H9 (cell line): ENCODE measurements at regions not wholly inside any gene's neighbourhood (a gene's known extent, or its start where the extent isn't known, plus 50 kb on each side); places are given as distances from the start of the nearest gene placed in this dataset.

Source experiments
- DNase-seq: peaks from one replicate; pipeline ENCODE4 v3.0.0-alpha.2; 2017
- H2AFZ ChIP-seq: one replicate; pipeline ENCODE4 v1.6.1; 2013; ENCODE audit warnings: mild to moderate bottlenecking, low read length, control low read depth, moderate library complexity
- H2AK5ac ChIP-seq: 2 replicates; pipeline ENCODE4 v1.6.1; 2013; ENCODE audit warnings: low read length, control low read depth, mixed read lengths; ENCODE audit not compliant: insufficient read length
- H2BK120ac ChIP-seq: one replicate; pipeline ENCODE4 v1.6.1; 2013; ENCODE audit warnings: low read depth, mild to moderate bottlenecking, low read length, control low read depth, inconsistent platforms; ENCODE audit not compliant: poor library complexity, severe bottlenecking
- H2BK12ac ChIP-seq: 2 replicates; pipeline ENCODE4 v1.6.1; 2013; ENCODE audit warnings: low read length, control low read depth, mixed read lengths, low read depth; ENCODE audit not compliant: insufficient read length
- H2BK15ac ChIP-seq: 2 replicates; pipeline ENCODE4 v1.6.1; 2013; ENCODE audit warnings: low read depth, low read length, control low read depth
- H2BK20ac ChIP-seq: one replicate; pipeline ENCODE4 v1.6.1; 2013; ENCODE audit warnings: low read depth, mild to moderate bottlenecking, low read length, control low read depth, inconsistent platforms; ENCODE audit not compliant: poor library complexity, severe bottlenecking
- H2BK5ac ChIP-seq: 2 replicates; pipeline ENCODE4 v1.6.1; 2013; ENCODE audit warnings: low read length, control low read depth, mixed read lengths; ENCODE audit not compliant: insufficient read length
- H3K14ac ChIP-seq: 2 replicates; pipeline ENCODE4 v1.6.1; 2013; ENCODE audit warnings: low read length, control low read depth; ENCODE audit not compliant: insufficient read depth
- H3K18ac ChIP-seq: 2 replicates; pipeline ENCODE4 v1.6.1; 2013; ENCODE audit warnings: low read depth, mild to moderate bottlenecking, mixed read lengths, low read length, control low read depth; ENCODE audit not compliant: insufficient read length
- H3K23ac ChIP-seq: 2 replicates; pipeline ENCODE4 v1.6.1; 2013; ENCODE audit warnings: low read length, control low read depth, mixed read lengths, low read depth; ENCODE audit not compliant: insufficient read length
- H3K23me2 ChIP-seq: 2 replicates; pipeline ENCODE4 v1.6.1; 2013; ENCODE audit warnings: low read depth, mild to moderate bottlenecking, mixed read lengths, low read length, control low read depth; ENCODE audit not compliant: insufficient read length, poor library complexity, severe bottlenecking
- H3K27ac ChIP-seq: 2 replicates; pipeline ENCODE4 v1.5.1; 2013; ENCODE audit warnings: low read length, control low read depth, mixed read lengths, low read depth; ENCODE audit not compliant: insufficient read length
- H3K27me3 ChIP-seq: 2 replicates; pipeline ENCODE4 v1.6.1; 2013; ENCODE audit warnings: low read length, control low read depth, inconsistent platforms; ENCODE audit not compliant: insufficient read depth
- H3K4ac ChIP-seq: 2 replicates; pipeline ENCODE4 v1.6.1; 2013; ENCODE audit warnings: low read depth, mild to moderate bottlenecking, control low read depth, inconsistent platforms, low read length, moderate library complexity
- H3K4me1 ChIP-seq: 2 replicates; pipeline ENCODE4 v1.6.1; 2013; ENCODE audit warnings: low read length, control low read depth, inconsistent platforms; ENCODE audit not compliant: insufficient read depth
- H3K4me2 ChIP-seq: 2 replicates; pipeline ENCODE4 v1.6.1; 2013; ENCODE audit warnings: low read length, control low read depth, mixed read lengths; ENCODE audit not compliant: insufficient read length, insufficient read depth
- H3K56ac ChIP-seq: 2 replicates; pipeline ENCODE4 v1.6.1; 2013; ENCODE audit warnings: low read depth, mild to moderate bottlenecking, mixed read lengths, low read length, control low read depth; ENCODE audit not compliant: insufficient read length
- H3K79me1 ChIP-seq: 2 replicates; pipeline ENCODE4 v1.6.1; 2013; ENCODE audit warnings: low read depth, mild to moderate bottlenecking, moderate library complexity, low read length, control low read depth, inconsistent platforms; ENCODE audit not compliant: insufficient read depth, poor library complexity, severe bottlenecking
- H3K79me2 ChIP-seq: 2 replicates; pipeline ENCODE4 v1.6.1; 2013; ENCODE audit warnings: low read length, control low read depth, inconsistent platforms; ENCODE audit not compliant: insufficient read depth
- H3K9ac ChIP-seq: 2 replicates; pipeline ENCODE4 v1.6.1; 2013; ENCODE audit warnings: low read length, control low read depth, mixed read lengths; ENCODE audit not compliant: insufficient read length; ENCODE audit errors: extremely low read depth
- H3K9me3 ChIP-seq: one replicate; pipeline ENCODE4 v1.6.1; 2013; ENCODE audit warnings: low read depth, low read length, inconsistent platforms; ENCODE audit not compliant: control insufficient read depth
- H3T11ph ChIP-seq: one replicate; pipeline ENCODE4 v1.6.1; 2013; ENCODE audit warnings: mild to moderate bottlenecking, low read length, control low read depth, inconsistent platforms
- H4K20me1 ChIP-seq: one replicate; pipeline ENCODE4 v1.6.1; 2013; ENCODE audit not compliant: control insufficient read depth, insufficient read length, insufficient read depth
- H4K5ac ChIP-seq: 2 replicates; pipeline ENCODE4 v1.6.1; 2013; ENCODE audit warnings: low read depth, mild to moderate bottlenecking, mixed read lengths, low read length, control low read depth; ENCODE audit not compliant: insufficient read length
- H4K8ac ChIP-seq: replicated peaks from 2 replicates; pipeline ENCODE4 v1.6.1; 2013; ENCODE audit warnings: low read length, control low read depth, mixed read lengths, low read depth; ENCODE audit not compliant: insufficient read length
- H4K91ac ChIP-seq: 2 replicates; pipeline ENCODE4 v1.6.1; 2013; ENCODE audit warnings: low read depth, mild to moderate bottlenecking, moderate library complexity, mixed read lengths, low read length, control low read depth; ENCODE audit not compliant: insufficient read length
- H3K27ac Mint-ChIP-seq, 3 experiments: 2 replicates in 2 of 3; 3 replicates in 1 of 3; pipeline ENCODE4 v1.8.0; 2020 to 2021; ENCODE audit warnings: mixed read lengths in 3 of 3, mild to moderate bottlenecking in 1 of 3, moderate library complexity in 1 of 3
- H3K27me3 Mint-ChIP-seq: 2 replicates; pipeline ENCODE4 v1.8.0; 2021; ENCODE audit warnings: low read depth, mild to moderate bottlenecking, moderate library complexity, mixed read lengths
- H3K36me3 Mint-ChIP-seq, 3 experiments: 2 replicates in 2 of 3; 3 replicates in 1 of 3; pipeline ENCODE4 v1.8.0; 2020 to 2021; ENCODE audit warnings: low read depth in 3 of 3, mixed read lengths in 3 of 3; ENCODE audit not compliant: insufficient read depth in 1 of 3
- H3K4me1 Mint-ChIP-seq, 2 experiments: 2 replicates each; pipeline ENCODE4 v1.8.0; 2020; ENCODE audit warnings: mixed read lengths in 2 of 2
- H3K4me3 Mint-ChIP-seq, 2 experiments: 2 replicates in 1 of 2; 3 replicates in 1 of 2; pipeline ENCODE4 v1.8.0; 2020 to 2021; ENCODE audit warnings: mild to moderate bottlenecking in 2 of 2, mixed read lengths in 2 of 2, moderate library complexity in 1 of 2
- H3K9me3 Mint-ChIP-seq, 2 experiments: 2 replicates in 1 of 2; 3 replicates in 1 of 2; pipeline ENCODE4 v1.8.0; 2020; ENCODE audit warnings: mild to moderate bottlenecking in 2 of 2, mixed read lengths in 2 of 2, moderate library complexity in 1 of 2
- CTCF ChIP-seq: fragments of 200-600 bp; sonication (generic); conservative IDR thresholded peaks from 3 replicates; pipeline ENCODE4 v1.8.0; 2021; ENCODE audit warnings: antibody characterized with exemption, mild to moderate bottlenecking
- WGBS: extraction: QIAGEN DNeasy Blood & Tissue Kit; methylation state at CpG from one replicate; pipeline ENCODE4 v1.1.7; 2013; ENCODE audit warnings: missing lambda C conversion rate, low lambda C conversion rate, mixed read lengths; ENCODE audit not compliant: insufficient read length; ENCODE audit errors: extremely low coverage; 5-methylcytosine and 5-hydroxymethylcytosine counted together

GRCh38 chr13:38430796-38431195 is 81.1 kb downstream of the UFM1 start:
- no peak overlapping the region for H3K4me2 ChIP-seq
- no peak overlapping the region for H3T11ph ChIP-seq
- no peak overlapping the region for H2BK12ac ChIP-seq
- Mint-ChIP-seq H3K4me1 (peaks cover 6 to 7% of the 10 kb centered on the region in 2 experiments; a peak in 3 of 4 replicates), H3K9me3 (peaks cover 3 to 7% of the 10 kb centered on the region in 2 experiments; a peak in 4 of 5 replicates), H3K4me3 (no peak overlapping the region), H3K27me3 (no peaks in the 10 kb centered on the region), H3K27ac (no peak overlapping the region), H3K36me3 (no peaks in the 10 kb centered on the region)
- H2BK20ac ChIP-seq, result no peak overlapping the region
- WGBS, result no CpG with 5 or more reads among the region's 1 CpG
- H2AFZ ChIP-seq, result no peak overlapping the region
- H4K91ac ChIP-seq, result no peak overlapping the region
- H2AK5ac ChIP-seq, result no peak overlapping the region
- H3K14ac ChIP-seq, result no peak overlapping the region
- no peak overlapping the region for H3K18ac ChIP-seq
- H3K9ac ChIP-seq, result no peak overlapping the region
- H4K8ac ChIP-seq, result no peak overlapping the region
- H4K20me1 ChIP-seq, result no peaks in the 10 kb centered on the region
- H3K56ac ChIP-seq, result no peak overlapping the region
- H3K79me1 ChIP-seq, result no peaks in the 10 kb centered on the region
- no peaks in the 10 kb centered on the region for H3K79me2 ChIP-seq
- no peak overlapping the region for H3K27ac ChIP-seq
- DNase-seq, result no peak
- no peaks in the 10 kb centered on the region for H3K27me3 ChIP-seq
- H3K23me2 ChIP-seq, result no peaks in the 10 kb centered on the region
- H2BK15ac ChIP-seq, result no peak overlapping the region
- H2BK5ac ChIP-seq, result no peak overlapping the region
- no peaks in the 10 kb centered on the region for H3K9me3 ChIP-seq
- H3K4me1 ChIP-seq, result no peaks in the 10 kb centered on the region; the same call in 1 of the 2 replicates
- H3K23ac ChIP-seq, result no peak overlapping the region
- H4K5ac ChIP-seq, result no peak overlapping the region
- H3K4ac ChIP-seq, result no peak overlapping the region
- no peak overlapping the region for H2BK120ac ChIP-seq
- TF ChIP-seq CTCF, result no peak
